Panc1 (cell line): ENCODE measurements at regions not wholly inside any gene's neighbourhood (a gene's known extent, or its start where the extent isn't known, plus 50 kb on each side); places are given as distances from the start of the nearest gene placed in this dataset.

Experiments
- ATAC-seq: fragments of 200-7000 bp; cut with Tn5 transposase; 2 replicates; pipeline ENCODE4 v1.9.1; 2020; ENCODE audit warnings: mild to moderate bottlenecking, moderate library complexity
- BruUV-seq: library from RNA; stranded (reverse); fragments of 400-500 nt; replicated peaks from 2 replicates; lab custom pipeline; 2021; lab: Mats Ljungman, UMichigan
- CTCF ChIA-PET: fragments of 300-600 bp; sonication (Branson Sonifier 250); formaldehyde crosslinking; loops from one replicate; lab custom pipeline; 2022; ENCODE audit warnings: antibody characterized with exemption; lab: Charles Lee
- POLR2A ChIA-PET: fragments of 300-600 bp; sonication (Branson Sonifier 250); formaldehyde crosslinking; loops from one replicate; lab custom pipeline; 2022; ENCODE audit warnings: antibody characterized with exemption; lab: Charles Lee
- DNase-seq: peaks from one replicate; pipeline ENCODE4 v3.0.0-alpha.2; 2010; ENCODE audit warnings: low read depth, low spot score
- H3K27ac ChIP-seq: 2 replicates; pipeline ENCODE4 v1.5.1; 2011; ENCODE audit warnings: mild to moderate bottlenecking, low read length, inconsistent platforms
- H3K27me3 ChIP-seq: fragments of 200-500 bp; sonication (Bioruptor generic); 2 replicates; pipeline ENCODE4 v1.6.0; 2014; ENCODE audit warnings: low read length, inconsistent platforms; ENCODE audit not compliant: control insufficient read depth, insufficient read depth
- H3K36me3 ChIP-seq: fragments of 200-500 bp; sonication (Bioruptor generic); 2 replicates; pipeline ENCODE4 v1.5.1; 2014; ENCODE audit warnings: inconsistent platforms, mild to moderate bottlenecking, low read length, moderate library complexity; ENCODE audit not compliant: control insufficient read depth, insufficient read depth
- H3K4me1 ChIP-seq: 2 replicates; pipeline ENCODE4 v1.5.1; 2011; ENCODE audit warnings: inconsistent platforms, mild to moderate bottlenecking, low read length, moderate library complexity; ENCODE audit not compliant: control insufficient read depth, insufficient read depth
- H3K4me3 ChIP-seq, 2 experiments: 2 replicates each; pipeline ENCODE4 v1.5.1; 2011 to 2012; ENCODE audit warnings: low read depth in 2 of 2, low read length in 2 of 2, mild to moderate bottlenecking in 2 of 2, inconsistent platforms in 1 of 2, moderate library complexity in 1 of 2
- H3K9me3 ChIP-seq: fragments of 200-500 bp; sonication (Bioruptor generic); 2 replicates; pipeline ENCODE4 v1.5.1; 2014; ENCODE audit warnings: low read depth, mild to moderate bottlenecking, inconsistent platforms, low read length, moderate library complexity; ENCODE audit not compliant: control insufficient read depth, insufficient read depth
- POLR2AphosphoS5 ChIP-seq: IDR thresholded peaks from 2 replicates; pipeline ENCODE4 v1.6.1; 2012; ENCODE audit warnings: mild to moderate bottlenecking, low read depth, low read length, moderate library complexity
- REST ChIP-seq, 2 experiments: IDR thresholded peaks; 2 replicates each; pipeline ENCODE4 v1.6.1; 2011 to 2012; ENCODE audit warnings: low read depth in 2 of 2, control low read depth in 1 of 2, low read length in 1 of 2, mild to moderate bottlenecking in 1 of 2, moderate library complexity in 1 of 2; ENCODE audit not compliant: insufficient read depth in 1 of 2
- SIN3A ChIP-seq: IDR thresholded peaks from 2 replicates; pipeline ENCODE4 v1.6.1; 2012; ENCODE audit warnings: low read depth, mild to moderate bottlenecking, low read length, moderate library complexity, borderline replicate concordance; ENCODE audit not compliant: insufficient read depth
- TCF7L2 ChIP-seq: IDR thresholded peaks from 2 replicates; pipeline ENCODE4 v1.6.1; 2011; ENCODE audit warnings: mild to moderate bottlenecking, low read depth, low read length, inconsistent platforms
- in situ Hi-C: cut with HindIII; loops from 2 replicates; pipeline ENCODE4 v1.10.0; 2016; ENCODE audit warnings: low sequenced_read_pairs, low pct_unique_long_range_greater_than_20kb
- intact Hi-C: fragments of 100-400 bp; cut with micrococcal nuclease; formaldehyde crosslinking; loops from one replicate; pipeline ENCODE4 v1.10.0; 2022; ENCODE audit not compliant: unreplicated experiment
- TF ChIP-seq, protein P1 (sequence below): fragments of 450-650 bp; IDR thresholded peaks from 2 replicates; pipeline ENCODE4 v1.5.1; 2017; ENCODE audit warnings: mild to moderate bottlenecking

- no peak for ATAC-seq
- no peak for TF ChIP-seq SIN3A
- TF ChIP-seq TCF7L2 = no peak
- TF ChIP-seq REST (IDR thresholded peaks at IDR 0.05; ENCODE audit: insufficient read depth in 1 of 2, low read depth in 2 of 2, low read length in 1 of 2) = no peak
- TF ChIP-seq, protein P1, sequence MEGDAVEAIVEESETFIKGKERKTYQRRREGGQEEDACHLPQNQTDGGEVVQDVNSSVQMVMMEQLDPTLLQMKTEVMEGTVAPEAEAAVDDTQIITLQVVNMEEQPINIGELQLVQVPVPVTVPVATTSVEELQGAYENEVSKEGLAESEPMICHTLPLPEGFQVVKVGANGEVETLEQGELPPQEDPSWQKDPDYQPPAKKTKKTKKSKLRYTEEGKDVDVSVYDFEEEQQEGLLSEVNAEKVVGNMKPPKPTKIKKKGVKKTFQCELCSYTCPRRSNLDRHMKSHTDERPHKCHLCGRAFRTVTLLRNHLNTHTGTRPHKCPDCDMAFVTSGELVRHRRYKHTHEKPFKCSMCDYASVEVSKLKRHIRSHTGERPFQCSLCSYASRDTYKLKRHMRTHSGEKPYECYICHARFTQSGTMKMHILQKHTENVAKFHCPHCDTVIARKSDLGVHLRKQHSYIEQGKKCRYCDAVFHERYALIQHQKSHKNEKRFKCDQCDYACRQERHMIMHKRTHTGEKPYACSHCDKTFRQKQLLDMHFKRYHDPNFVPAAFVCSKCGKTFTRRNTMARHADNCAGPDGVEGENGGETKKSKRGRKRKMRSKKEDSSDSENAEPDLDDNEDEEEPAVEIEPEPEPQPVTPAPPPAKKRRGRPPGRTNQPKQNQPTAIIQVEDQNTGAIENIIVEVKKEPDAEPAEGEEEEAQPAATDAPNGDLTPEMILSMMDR = no peak
- no peak for TF ChIP-seq POLR2AphosphoS5
- peak overlapping the region; percentile 71 for H3K27ac ChIP-seq
- no peak for DNase-seq
- ChIA-PET POLR2A (no interaction called here), CTCF (no interaction called here)
- intact Hi-C loops (no loop called here), in situ Hi-C loops (no loop called here)
- BruUV-seq = no TSS peak
- H3K36me3 ChIP-seq = no peaks in the 10 kb centered on the region
- no peaks in the 10 kb centered on the region for H3K27me3 ChIP-seq
- peaks cover 3% of the 10 kb centered on the region for H3K4me1 ChIP-seq
- no peaks in the 10 kb centered on the region for H3K9me3 ChIP-seq
- H3K4me3 ChIP-seq = no peak overlapping the region
Observed at GRCh38 chr18:49693717-49694005, 119.7 kb downstream of the ACAA2 start.

DNA sequence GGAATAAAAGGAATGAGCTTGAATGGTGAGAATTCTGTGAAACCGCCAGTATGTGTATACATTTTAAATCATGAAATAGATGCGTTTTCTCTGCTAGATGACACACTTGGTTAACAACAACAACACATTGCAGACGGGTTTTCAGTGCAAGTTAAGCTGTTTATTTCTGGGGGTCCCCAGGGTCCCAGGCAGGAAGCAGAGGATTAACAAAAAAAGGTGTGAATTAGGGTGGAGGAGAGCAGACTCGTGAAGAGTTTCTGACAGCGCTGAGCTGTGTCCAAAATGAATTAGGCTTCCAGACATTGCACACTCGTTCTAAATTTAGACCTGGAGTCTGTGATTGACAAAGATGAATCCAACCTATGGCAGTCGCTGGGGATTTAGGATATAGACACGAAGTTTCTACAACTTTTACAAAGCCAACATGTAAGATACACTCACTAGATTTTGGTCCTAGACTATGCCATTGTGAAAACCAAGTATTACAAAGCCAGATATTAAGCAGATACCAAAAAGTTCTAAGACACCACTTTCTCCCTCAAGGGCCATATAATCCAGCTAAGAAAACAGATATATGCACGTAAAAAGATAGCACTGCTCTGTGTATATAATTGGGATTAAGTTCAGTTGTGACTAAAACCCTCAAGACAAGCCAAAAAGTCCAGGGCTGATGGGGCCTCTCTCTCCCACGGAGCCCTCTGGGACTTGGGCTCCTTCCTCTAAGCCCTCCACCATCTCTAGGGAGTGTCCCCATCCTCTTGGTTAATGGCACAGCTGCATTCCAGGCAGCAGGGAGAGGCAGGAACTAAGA lies 120.2 kb downstream of the ACAA2 start:
- DNase-seq (no peak), ATAC-seq (no peak)
- peak overlapping the region; percentile 34; the same call in 1 of the 2 replicates for H3K27ac ChIP-seq
- H3K27me3 ChIP-seq = no peaks in the 10 kb centered on the region
- H3K36me3 ChIP-seq = no peaks in the 10 kb centered on the region
- ChIA-PET POLR2A (no interaction called here), CTCF (no interaction called here)
- BruUV-seq = no TSS peak
- intact Hi-C loops = no loop called here
- H3K4me3 ChIP-seq = no peak overlapping the region
- no peak for TF ChIP-seq POLR2AphosphoS5
- no peak for TF ChIP-seq SIN3A
- no peak for TF ChIP-seq TCF7L2
- TF ChIP-seq, protein P1 = no peak
- no peak for TF ChIP-seq REST (IDR thresholded peaks at IDR 0.05; ENCODE audit: insufficient read depth in 1 of 2, low read depth in 2 of 2, low read length in 1 of 2)
- peaks cover 3% of the 10 kb centered on the region for H3K4me1 ChIP-seq
- no peaks in the 10 kb centered on the region for H3K9me3 ChIP-seq
- in situ Hi-C loops = no loop called here
